HG02981 (cell line): ENCODE measurements at regions not wholly inside any gene's neighbourhood (a gene's known extent, or its start where the extent isn't known, plus 50 kb on each side); places are given as distances from the start of the nearest gene placed in this dataset.
"Not testable (repeated sequence)": the region's sequence is repeated elsewhere in the genome, so short reads cannot be mapped to it uniquely, and the experiment has no call there.

Experiments
- ATAC-seq: cut with Tn5 transposase; IDR thresholded peaks from one replicate; pipeline ENCODE4 v1.9.1; 2021; ENCODE audit warnings: mild to moderate bottlenecking, moderate library complexity; ENCODE audit not compliant: unreplicated experiment

DNA sequence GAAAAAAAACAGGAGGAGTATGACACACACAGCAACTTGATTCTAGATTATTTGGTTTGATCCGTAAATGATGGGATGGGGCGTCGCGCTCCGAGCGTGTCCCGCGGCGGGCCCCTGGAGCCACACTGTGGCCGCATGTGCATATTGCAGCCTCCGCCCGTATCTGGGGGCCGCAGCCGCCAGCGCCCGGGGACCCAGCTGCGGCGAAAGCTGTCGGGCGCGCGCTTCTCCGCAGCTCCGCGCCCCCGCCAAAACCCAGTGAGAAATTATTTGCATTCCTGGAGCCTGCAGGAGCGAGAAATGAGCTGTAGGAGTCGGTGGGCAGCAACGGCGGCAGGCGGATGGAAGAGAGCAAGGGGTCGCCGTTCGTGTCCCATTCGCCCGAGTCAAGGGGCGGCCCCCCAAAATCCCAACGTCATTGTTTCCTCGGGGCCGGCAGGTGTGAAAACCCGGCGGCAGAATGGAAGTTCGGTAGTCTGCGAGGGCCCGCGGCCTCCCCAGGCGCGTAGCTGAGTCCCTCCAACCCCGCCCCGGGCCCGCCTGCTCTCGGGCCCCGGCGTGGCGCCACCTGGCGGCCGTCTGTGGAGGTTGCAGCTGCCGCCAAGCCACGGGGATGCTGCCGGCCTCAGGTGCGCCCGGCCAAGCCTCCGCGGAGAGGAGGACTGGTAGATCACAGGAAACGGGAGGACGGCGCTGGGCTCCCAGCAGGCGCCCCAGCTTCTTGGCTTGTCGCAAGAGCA, 86.8 kb downstream of the FAM72B start:
- peak; percentile 95 for ATAC-seq

DNA sequence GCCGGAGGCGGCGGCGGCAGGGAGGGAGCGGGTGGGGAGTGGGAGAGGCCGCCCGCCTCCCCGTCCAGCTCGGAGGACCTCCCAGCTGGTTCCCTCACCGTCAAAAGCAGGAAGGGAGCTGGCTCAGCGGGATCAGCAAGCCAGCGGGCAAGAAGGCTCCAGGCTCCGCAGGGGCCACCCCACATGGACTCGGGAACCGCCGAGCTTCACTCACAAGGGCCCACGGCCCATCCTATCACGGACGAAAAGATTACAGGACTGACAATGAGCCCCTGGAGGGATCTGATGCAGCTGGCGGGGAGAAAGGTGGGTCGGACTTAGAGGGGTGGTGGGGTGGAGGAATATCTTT, 86.3 kb downstream of the FAM72B start:
- ATAC-seq: not testable (repeated sequence)

- ATAC-seq: not testable (repeated sequence)
Observed at GRCh38 chr1:121109025-121109424, 75.1 kb downstream of the FAM72B start.

GRCh38 chr1:121116522-121117297, 67.4 kb downstream of the FAM72B start:
- not testable (repeated sequence) for ATAC-seq

- ATAC-seq: not testable (repeated sequence)
Observed at GRCh38 chr1:121117298-121117611, 66.9 kb downstream of the FAM72B start.

DNA sequence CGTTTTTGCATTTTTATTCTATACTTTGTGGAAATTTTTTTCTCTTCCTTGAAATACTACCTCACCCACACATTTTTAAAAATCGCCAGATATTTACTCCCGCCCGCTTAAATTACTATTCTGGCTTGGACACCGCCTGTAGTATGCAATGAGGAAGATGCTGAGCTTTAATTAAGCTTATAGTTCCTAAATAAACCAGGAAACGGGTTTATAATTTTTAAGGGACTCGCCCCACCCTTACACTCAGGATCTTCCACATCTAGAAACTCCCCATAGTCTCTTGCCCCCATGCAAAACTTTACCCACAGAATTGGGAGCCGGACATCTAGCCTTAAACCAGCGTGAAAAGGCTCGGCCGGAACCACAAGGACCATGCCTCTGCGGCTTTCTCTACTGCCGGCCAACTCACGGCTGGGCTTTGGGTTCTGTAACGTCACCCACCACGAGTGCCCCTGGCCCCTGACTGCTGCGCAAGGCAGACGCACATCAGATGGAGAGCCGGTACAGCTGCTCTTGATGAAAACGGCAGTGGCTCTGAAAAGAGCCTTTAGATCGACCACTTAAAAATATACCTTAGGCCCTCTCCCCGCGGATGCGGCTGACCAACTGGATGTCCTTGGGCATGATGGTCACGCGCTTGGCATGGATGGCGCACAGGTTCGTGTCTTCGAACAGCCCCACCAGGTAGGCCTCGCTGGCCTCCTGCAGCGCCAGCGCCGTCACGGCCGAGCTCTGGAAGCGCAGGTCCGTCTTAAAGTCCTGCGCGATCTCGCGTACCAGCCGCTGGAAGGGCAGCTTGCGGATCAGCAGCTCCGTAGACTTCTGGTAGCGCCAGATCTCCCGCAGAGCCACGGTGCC, 66.3 kb downstream of the FAM72B start:
- not testable (repeated sequence) for ATAC-seq
